Esophagus squamous epithelium (tissue), 5 donors: ENCODE measurements at regions not wholly inside any gene's neighbourhood (a gene's known extent, or its start where the extent isn't known, plus 50 kb on each side); places are given as distances from the start of the nearest gene placed in this dataset.

ENCODE experiments used
- DNase-seq: peaks from one replicate; lab custom pipeline; 2025; lab: John Stamatoyannopoulos, UW
- H3K27ac ChIP-seq, 4 donors: fragments of 200-600 bp; sonication (generic); one replicate each; pipeline ENCODE4 v1.5.1; 2016 to 2019; ENCODE audit warnings: mild to moderate bottlenecking in 1 of 4
- H3K27me3 ChIP-seq, 4 donors: fragments of 200-600 bp; sonication (generic); 1 replicate in 3 of 4; 2 replicates in 1 of 4; pipeline versions ENCODE4 v1.5.1 to v1.6.0; 2017 to 2021; ENCODE audit warnings: antibody characterized with exemption in 1 of 4
- H3K36me3 ChIP-seq, 3 donors: fragments of 200-600 bp; sonication (generic); one replicate each; pipeline ENCODE4 v1.5.1; 2016 to 2019
- H3K4me1 ChIP-seq, 3 donors: fragments of 200-600 bp; sonication (generic); one replicate each; pipeline ENCODE4 v1.5.1; 2017 to 2019
- H3K4me3 ChIP-seq, 4 donors: fragments of 200-600 bp; sonication (generic); 1 replicate in 3 of 4; 2 replicates in 1 of 4; pipeline ENCODE4 v1.5.1; 2016 to 2019; ENCODE audit warnings: mild to moderate bottlenecking in 2 of 4, moderate library complexity in 1 of 4
- H3K9me3 ChIP-seq, 3 donors: fragments of 200-600 bp; sonication (generic); one replicate each; pipeline ENCODE4 v1.5.1; 2016 to 2019
- POLR2A ChIP-seq, 4 donors: fragments of 450-650 bp; IDR thresholded peaks; one replicate each; pipeline ENCODE4 v1.6.1; 2017; ENCODE audit warnings: antibody characterized with exemption in 4 of 4, mild to moderate bottlenecking in 4 of 4, moderate library complexity in 3 of 4
- WGBS, 2 donors: methylation state at CpG; one replicate each; pipeline ENCODE4 v1.1.5; 2018; 5-methylcytosine and 5-hydroxymethylcytosine counted together
- intact Hi-C: fragments of 100-400 bp; cut with DNase I; formaldehyde crosslinking; loops from one replicate; pipeline ENCODE4 v1.15.0; 2022
- TF ChIP-seq, protein P1 (sequence below), 6 experiments: fragments of 450-650 bp in 4 of 6; fragments of 200-600 bp in 2 of 6; sonication (generic) in 2 of 6; IDR thresholded peaks; one replicate each; pipeline ENCODE4 v1.5.1; 2016 to 2019; ENCODE audit warnings: antibody characterized with exemption in 6 of 6, mild to moderate bottlenecking in 4 of 6, moderate library complexity in 4 of 6
- donor health status: DM: yes; HTN: yes; CAD: no.

- no peaks in the 10 kb centered on the region for H3K4me1 ChIP-seq
- no peak for DNase-seq
- H3K4me3 ChIP-seq, result no peak overlapping the region
- intact Hi-C loops, result no loop called here
- TF ChIP-seq POLR2A (IDR thresholded peaks at IDR 0.05), result no peak
- TF ChIP-seq, protein P1, sequence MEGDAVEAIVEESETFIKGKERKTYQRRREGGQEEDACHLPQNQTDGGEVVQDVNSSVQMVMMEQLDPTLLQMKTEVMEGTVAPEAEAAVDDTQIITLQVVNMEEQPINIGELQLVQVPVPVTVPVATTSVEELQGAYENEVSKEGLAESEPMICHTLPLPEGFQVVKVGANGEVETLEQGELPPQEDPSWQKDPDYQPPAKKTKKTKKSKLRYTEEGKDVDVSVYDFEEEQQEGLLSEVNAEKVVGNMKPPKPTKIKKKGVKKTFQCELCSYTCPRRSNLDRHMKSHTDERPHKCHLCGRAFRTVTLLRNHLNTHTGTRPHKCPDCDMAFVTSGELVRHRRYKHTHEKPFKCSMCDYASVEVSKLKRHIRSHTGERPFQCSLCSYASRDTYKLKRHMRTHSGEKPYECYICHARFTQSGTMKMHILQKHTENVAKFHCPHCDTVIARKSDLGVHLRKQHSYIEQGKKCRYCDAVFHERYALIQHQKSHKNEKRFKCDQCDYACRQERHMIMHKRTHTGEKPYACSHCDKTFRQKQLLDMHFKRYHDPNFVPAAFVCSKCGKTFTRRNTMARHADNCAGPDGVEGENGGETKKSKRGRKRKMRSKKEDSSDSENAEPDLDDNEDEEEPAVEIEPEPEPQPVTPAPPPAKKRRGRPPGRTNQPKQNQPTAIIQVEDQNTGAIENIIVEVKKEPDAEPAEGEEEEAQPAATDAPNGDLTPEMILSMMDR (IDR thresholded peaks at IDR 0.05), result no peak
- no peaks in the 10 kb centered on the region for H3K9me3 ChIP-seq
- peaks cover 0 to 45% (median 0%) of the 10 kb centered on the region in 4 donors for H3K27me3 ChIP-seq
- H3K36me3 ChIP-seq, result no peaks in the 10 kb centered on the region
- 56 to 68% methylated on average over 6 of the region's 6 CpGs for WGBS, 2 donors
- no peak overlapping the region for H3K27ac ChIP-seq
Measured at GRCh38 chr1:4587721-4588120, 66.7 kb upstream of the AJAP1 start.

DNA sequence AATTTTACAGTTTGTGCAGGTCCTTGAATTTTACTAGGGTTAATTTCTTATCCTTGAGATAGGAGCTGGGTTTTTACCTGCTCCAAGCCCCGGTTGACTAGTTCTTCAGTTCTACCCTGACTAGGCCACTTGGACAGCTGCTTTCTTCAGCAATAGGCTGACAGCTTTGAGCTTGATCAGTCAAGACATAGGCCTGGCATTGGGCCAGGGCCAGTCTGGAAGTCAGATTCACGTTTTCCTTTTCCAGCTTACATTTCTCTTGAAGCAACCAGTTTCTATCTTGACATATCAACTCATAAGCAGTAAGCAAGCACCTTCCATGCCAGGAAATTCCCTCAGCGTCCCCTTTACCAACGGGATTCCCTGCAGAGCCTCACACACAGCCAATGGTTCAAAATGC is 63.7 kb upstream of the AJAP1 start:
- no peak overlapping the region for H3K4me3 ChIP-seq
- WGBS, 2 donors, result 40 to 45% methylated on average over 4 of the region's 4 CpGs
- intact Hi-C loops, result no loop called here
- no peaks in the 10 kb centered on the region for H3K4me1 ChIP-seq
- peaks cover 0 to 27% (median 0%) of the 10 kb centered on the region in 4 donors for H3K27me3 ChIP-seq
- TF ChIP-seq POLR2A (IDR thresholded peaks at IDR 0.05), result no peak
- TF ChIP-seq, protein P1 (IDR thresholded peaks at IDR 0.05), result no peak
- no peaks in the 10 kb centered on the region for H3K36me3 ChIP-seq
- DNase-seq, result no peak
- no peak overlapping the region for H3K27ac ChIP-seq
- no peaks in the 10 kb centered on the region for H3K9me3 ChIP-seq

GRCh38 chr1:4591926-4592325 is 62.5 kb upstream of the AJAP1 start:
- WGBS, 2 donors, result 82% methylated on average over 11 of the region's 13 CpGs; no CpG with 5 or more reads in 1 of the 2 donors
- Histone ChIP-seq H3K4me3 (no peak overlapping the region), H3K36me3 (no peaks in the 10 kb centered on the region), H3K27ac (no peak overlapping the region), H3K27me3 (peaks cover 0 to 15% (median 0%) of the 10 kb centered on the region in 4 donors), H3K4me1 (no peaks in the 10 kb centered on the region), H3K9me3 (no peaks in the 10 kb centered on the region)
- DNase-seq, result no peak
- intact Hi-C loops, result no loop called here
- TF ChIP-seq POLR2A (IDR thresholded peaks at IDR 0.05), result no peak
- TF ChIP-seq, protein P1 (IDR thresholded peaks at IDR 0.05), result no peak

GRCh38 chr1:4593106-4593505 is 61.3 kb upstream of the AJAP1 start:
- intact Hi-C loops, result no loop called here
- 75 to 81% methylated on average over 3 to 7 of the region's 7 CpGs for WGBS, 2 donors
- no peaks in the 10 kb centered on the region for H3K4me1 ChIP-seq
- H3K27ac ChIP-seq, result no peak overlapping the region
- H3K27me3 ChIP-seq, result peaks cover 0 to 18% (median 0%) of the 10 kb centered on the region in 4 donors
- no peak overlapping the region for H3K4me3 ChIP-seq
- no peaks in the 10 kb centered on the region for H3K36me3 ChIP-seq
- no peak for DNase-seq
- no peak for TF ChIP-seq POLR2A (IDR thresholded peaks at IDR 0.05)
- TF ChIP-seq, protein P1 (IDR thresholded peaks at IDR 0.05), result no peak
- no peaks in the 10 kb centered on the region for H3K9me3 ChIP-seq

DNA sequence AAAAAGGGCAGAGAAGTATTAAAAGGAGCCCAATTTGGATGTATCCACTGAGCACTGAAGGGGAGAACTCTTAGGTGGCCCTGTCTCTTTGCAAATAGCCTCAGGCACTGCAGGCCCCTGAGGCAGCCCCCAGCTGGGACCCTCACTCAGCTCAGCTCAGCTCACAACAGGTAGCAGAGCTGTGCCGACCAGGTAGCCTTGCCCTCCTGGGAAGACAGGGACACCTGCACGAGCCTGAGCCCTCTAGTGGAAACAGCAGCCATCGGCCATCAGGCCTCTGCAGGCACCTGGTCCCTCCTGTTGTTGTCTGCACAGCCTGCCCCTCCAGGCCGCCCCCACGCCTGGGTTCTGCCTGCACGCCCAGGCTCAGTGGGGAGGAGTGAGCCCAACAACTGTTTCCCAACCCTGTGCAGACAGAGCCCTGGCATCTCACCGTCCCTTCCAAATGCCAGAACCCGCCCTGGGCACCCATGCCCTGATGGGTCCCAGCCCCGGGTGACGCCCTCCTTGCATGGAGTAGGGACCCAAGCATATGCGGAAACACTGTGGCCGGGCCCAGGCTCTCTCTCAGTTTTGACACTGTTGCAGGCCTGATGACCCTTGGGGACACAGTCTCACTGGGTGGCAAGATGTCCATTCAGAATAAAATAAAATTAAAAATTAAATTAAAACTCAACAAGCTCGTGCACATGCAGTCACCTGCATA is 60.0 kb upstream of the AJAP1 start:
- H3K27ac ChIP-seq, result no peak overlapping the region
- WGBS, 2 donors, result 54 to 69% methylated on average over 4 to 5 of the region's 13 CpGs
- no peaks in the 10 kb centered on the region for H3K36me3 ChIP-seq
- H3K4me1 ChIP-seq, result no peaks in the 10 kb centered on the region
- intact Hi-C loops, result no loop called here
- TF ChIP-seq, protein P1 (IDR thresholded peaks at IDR 0.05), result peak in 1 of 6 experiments; percentile 7
- TF ChIP-seq POLR2A (IDR thresholded peaks at IDR 0.05), result no peak
- H3K9me3 ChIP-seq, result no peaks in the 10 kb centered on the region
- peaks cover 0 to 18% (median 0%) of the 10 kb centered on the region in 4 donors for H3K27me3 ChIP-seq
- no peak overlapping the region for H3K4me3 ChIP-seq
- no peak for DNase-seq
